ENCODE measurements at regions not wholly inside any gene's neighbourhood (a gene's known extent, or its start where the extent isn't known, plus 50 kb on each side); places are given as distances from the start of the nearest gene placed in this dataset.

GRCh38 chr12:66756631-66757030, 77.8 kb upstream of the GRIP1 start (continued):
- TF ChIP-seq MLLT1 (IDR thresholded peaks at IDR 0.05) (no peak), XRCC5 (IDR thresholded peaks at IDR 0.05; ENCODE audit: low read depth, low read length) (no peak), SP2 (IDR thresholded peaks at IDR 0.05; ENCODE audit: extremely low read depth, low read depth, low read length, poor library complexity, severe bottlenecking) (no peak), NFE2L1 (tag; IDR thresholded peaks at IDR 0.05; ENCODE audit: borderline replicate concordance, low read depth) (no peak), FOXA1 (IDR thresholded peaks at IDR 0.05; ENCODE audit: borderline replicate concordance) (no peak)
- TF ChIP-seq, protein P1, sequence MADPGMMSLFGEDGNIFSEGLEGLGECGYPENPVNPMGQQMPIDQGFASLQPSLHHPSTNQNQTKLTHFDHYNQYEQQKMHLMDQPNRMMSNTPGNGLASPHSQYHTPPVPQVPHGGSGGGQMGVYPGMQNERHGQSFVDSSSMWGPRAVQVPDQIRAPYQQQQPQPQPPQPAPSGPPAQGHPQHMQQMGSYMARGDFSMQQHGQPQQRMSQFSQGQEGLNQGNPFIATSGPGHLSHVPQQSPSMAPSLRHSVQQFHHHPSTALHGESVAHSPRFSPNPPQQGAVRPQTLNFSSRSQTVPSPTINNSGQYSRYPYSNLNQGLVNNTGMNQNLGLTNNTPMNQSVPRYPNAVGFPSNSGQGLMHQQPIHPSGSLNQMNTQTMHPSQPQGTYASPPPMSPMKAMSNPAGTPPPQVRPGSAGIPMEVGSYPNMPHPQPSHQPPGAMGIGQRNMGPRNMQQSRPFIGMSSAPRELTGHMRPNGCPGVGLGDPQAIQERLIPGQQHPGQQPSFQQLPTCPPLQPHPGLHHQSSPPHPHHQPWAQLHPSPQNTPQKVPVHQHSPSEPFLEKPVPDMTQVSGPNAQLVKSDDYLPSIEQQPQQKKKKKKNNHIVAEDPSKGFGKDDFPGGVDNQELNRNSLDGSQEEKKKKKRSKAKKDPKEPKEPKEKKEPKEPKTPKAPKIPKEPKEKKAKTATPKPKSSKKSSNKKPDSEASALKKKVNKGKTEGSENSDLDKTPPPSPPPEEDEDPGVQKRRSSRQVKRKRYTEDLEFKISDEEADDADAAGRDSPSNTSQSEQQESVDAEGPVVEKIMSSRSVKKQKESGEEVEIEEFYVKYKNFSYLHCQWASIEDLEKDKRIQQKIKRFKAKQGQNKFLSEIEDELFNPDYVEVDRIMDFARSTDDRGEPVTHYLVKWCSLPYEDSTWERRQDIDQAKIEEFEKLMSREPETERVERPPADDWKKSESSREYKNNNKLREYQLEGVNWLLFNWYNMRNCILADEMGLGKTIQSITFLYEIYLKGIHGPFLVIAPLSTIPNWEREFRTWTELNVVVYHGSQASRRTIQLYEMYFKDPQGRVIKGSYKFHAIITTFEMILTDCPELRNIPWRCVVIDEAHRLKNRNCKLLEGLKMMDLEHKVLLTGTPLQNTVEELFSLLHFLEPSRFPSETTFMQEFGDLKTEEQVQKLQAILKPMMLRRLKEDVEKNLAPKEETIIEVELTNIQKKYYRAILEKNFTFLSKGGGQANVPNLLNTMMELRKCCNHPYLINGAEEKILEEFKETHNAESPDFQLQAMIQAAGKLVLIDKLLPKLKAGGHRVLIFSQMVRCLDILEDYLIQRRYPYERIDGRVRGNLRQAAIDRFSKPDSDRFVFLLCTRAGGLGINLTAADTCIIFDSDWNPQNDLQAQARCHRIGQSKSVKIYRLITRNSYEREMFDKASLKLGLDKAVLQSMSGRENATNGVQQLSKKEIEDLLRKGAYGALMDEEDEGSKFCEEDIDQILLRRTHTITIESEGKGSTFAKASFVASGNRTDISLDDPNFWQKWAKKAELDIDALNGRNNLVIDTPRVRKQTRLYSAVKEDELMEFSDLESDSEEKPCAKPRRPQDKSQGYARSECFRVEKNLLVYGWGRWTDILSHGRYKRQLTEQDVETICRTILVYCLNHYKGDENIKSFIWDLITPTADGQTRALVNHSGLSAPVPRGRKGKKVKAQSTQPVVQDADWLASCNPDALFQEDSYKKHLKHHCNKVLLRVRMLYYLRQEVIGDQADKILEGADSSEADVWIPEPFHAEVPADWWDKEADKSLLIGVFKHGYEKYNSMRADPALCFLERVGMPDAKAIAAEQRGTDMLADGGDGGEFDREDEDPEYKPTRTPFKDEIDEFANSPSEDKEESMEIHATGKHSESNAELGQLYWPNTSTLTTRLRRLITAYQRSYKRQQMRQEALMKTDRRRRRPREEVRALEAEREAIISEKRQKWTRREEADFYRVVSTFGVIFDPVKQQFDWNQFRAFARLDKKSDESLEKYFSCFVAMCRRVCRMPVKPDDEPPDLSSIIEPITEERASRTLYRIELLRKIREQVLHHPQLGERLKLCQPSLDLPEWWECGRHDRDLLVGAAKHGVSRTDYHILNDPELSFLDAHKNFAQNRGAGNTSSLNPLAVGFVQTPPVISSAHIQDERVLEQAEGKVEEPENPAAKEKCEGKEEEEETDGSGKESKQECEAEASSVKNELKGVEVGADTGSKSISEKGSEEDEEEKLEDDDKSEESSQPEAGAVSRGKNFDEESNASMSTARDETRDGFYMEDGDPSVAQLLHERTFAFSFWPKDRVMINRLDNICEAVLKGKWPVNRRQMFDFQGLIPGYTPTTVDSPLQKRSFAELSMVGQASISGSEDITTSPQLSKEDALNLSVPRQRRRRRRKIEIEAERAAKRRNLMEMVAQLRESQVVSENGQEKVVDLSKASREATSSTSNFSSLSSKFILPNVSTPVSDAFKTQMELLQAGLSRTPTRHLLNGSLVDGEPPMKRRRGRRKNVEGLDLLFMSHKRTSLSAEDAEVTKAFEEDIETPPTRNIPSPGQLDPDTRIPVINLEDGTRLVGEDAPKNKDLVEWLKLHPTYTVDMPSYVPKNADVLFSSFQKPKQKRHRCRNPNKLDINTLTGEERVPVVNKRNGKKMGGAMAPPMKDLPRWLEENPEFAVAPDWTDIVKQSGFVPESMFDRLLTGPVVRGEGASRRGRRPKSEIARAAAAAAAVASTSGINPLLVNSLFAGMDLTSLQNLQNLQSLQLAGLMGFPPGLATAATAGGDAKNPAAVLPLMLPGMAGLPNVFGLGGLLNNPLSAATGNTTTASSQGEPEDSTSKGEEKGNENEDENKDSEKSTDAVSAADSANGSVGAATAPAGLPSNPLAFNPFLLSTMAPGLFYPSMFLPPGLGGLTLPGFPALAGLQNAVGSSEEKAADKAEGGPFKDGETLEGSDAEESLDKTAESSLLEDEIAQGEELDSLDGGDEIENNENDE (IDR thresholded peaks at IDR 0.05; ENCODE audit: low read depth, low read length), result no peak

Measured in K562 (cell line).